ENCODE measurements at regions not wholly inside any gene's neighbourhood (a gene's known extent, or its start where the extent isn't known, plus 50 kb on each side); places are given as distances from the start of the nearest gene placed in this dataset.

GRCh38 chr18:24593401-24593800, 133.0 kb downstream of the HRH4 start:
- CTCF ChIA-PET = no interaction called here
- DNase-seq = no peak
- TF ChIP-seq CTCF (IDR thresholded peaks at IDR 0.05) = no peak
- no peak for ATAC-seq (ENCODE audit: low read depth)
- Mint-ChIP-seq H3K9me3 (no peaks in the 10 kb centered on the region), H3K4me1 (no peaks in the 10 kb centered on the region), H3K27me3 (peaks cover 6% of the 10 kb centered on the region), H3K27ac (no peak overlapping the region), H3K36me3 (ENCODE audit: low read depth) (no peaks in the 10 kb centered on the region), H3K4me3 (no peak overlapping the region)
- POLR2A ChIA-PET = no interaction called here
- intact Hi-C loops (cut with micrococcal nuclease) = no loop called here

GRCh38 chr18:24593886-24594285, 133.4 kb downstream of the HRH4 start:
- Mint-ChIP-seq H3K36me3 (ENCODE audit: low read depth) (no peaks in the 10 kb centered on the region), H3K9me3 (no peaks in the 10 kb centered on the region), H3K27ac (no peak overlapping the region), H3K27me3 (peaks cover 10% of the 10 kb centered on the region), H3K4me3 (no peak overlapping the region), H3K4me1 (no peaks in the 10 kb centered on the region)
- ChIA-PET POLR2A (no interaction called here), CTCF (no interaction called here)
- ATAC-seq (ENCODE audit: low read depth) (no peak), DNase-seq (no peak)
- no peak for TF ChIP-seq CTCF (IDR thresholded peaks at IDR 0.05)
- intact Hi-C loops (cut with micrococcal nuclease) = no loop called here

GRCh38 chr18:24595561-24596031, 135.2 kb downstream of the HRH4 start:
- no peak overlapping the region for H3K27ac Mint-ChIP-seq

GRCh38 chr18:24600076-24600654, 139.7 kb downstream of the HRH4 start:
- ChIA-PET POLR2A (no interaction called here), CTCF (interaction anchor here (0.9 kb wide), 1 partner anchor 9 kb away, joined by 3 read pairs; no protein-coding TSS in a partner anchor)
- Mint-ChIP-seq H3K9me3 (no peaks in the 10 kb centered on the region), H3K36me3 (ENCODE audit: low read depth) (no peaks in the 10 kb centered on the region), H3K4me3 (no peak overlapping the region), H3K4me1 (no peaks in the 10 kb centered on the region), H3K27me3 (peaks cover 10% of the 10 kb centered on the region), H3K27ac (no peak overlapping the region)
- ATAC-seq (ENCODE audit: low read depth) (no peak), DNase-seq (no peak)
- intact Hi-C loops (cut with micrococcal nuclease) = loop anchor here (10.0 kb wide), 1 partner anchor 125 kb away; no protein-coding TSS in a partner anchor
- no peak for TF ChIP-seq CTCF (IDR thresholded peaks at IDR 0.05)

More at GRCh38 chr18:24595561-24596031, 135.2 kb downstream of the HRH4 start:
- DNase-seq = no peak
- no peak for TF ChIP-seq CTCF (IDR thresholded peaks at IDR 0.05)
- H3K9me3 Mint-ChIP-seq = no peaks in the 10 kb centered on the region
- H3K4me3 Mint-ChIP-seq = no peak overlapping the region
- no peak for ATAC-seq (ENCODE audit: low read depth)
- peaks cover 10% of the 10 kb centered on the region for H3K27me3 Mint-ChIP-seq
- ChIA-PET POLR2A (no interaction called here), CTCF (no interaction called here)
- no peaks in the 10 kb centered on the region for H3K36me3 Mint-ChIP-seq (ENCODE audit: low read depth)
- H3K4me1 Mint-ChIP-seq = no peaks in the 10 kb centered on the region
- intact Hi-C loops (cut with micrococcal nuclease) = loop anchor here (5.0 kb wide), 1 partner anchor 1237 kb away; no protein-coding TSS in a partner anchor

DNA sequence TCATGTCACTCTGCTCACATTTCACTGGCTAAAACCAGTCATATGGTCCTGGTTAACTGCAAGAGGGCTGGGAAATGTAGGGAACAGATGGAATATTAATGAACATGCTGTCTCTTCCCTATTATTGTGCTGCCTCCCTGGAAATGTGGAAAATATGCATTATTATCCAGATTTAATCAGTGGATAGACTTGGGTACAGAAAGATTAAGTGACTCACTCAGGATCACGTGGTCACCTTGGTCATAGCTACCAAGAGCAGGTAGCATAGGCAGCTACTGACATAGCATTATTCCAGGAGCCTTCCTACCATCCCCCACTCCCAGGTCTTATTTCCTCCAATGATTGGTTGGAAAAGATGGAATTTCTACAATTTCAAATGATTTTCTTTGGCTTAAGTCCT, 141.1 kb downstream of the HRH4 start:
- H3K9me3 Mint-ChIP-seq = no peaks in the 10 kb centered on the region
- intact Hi-C loops (cut with micrococcal nuclease) = loop anchor here (10.0 kb wide), 1 partner anchor 123 kb away; no protein-coding TSS in a partner anchor
- H3K4me3 Mint-ChIP-seq = no peak overlapping the region
- peaks cover 10% of the 10 kb centered on the region for H3K27me3 Mint-ChIP-seq
- H3K4me1 Mint-ChIP-seq = no peaks in the 10 kb centered on the region
- ATAC-seq (ENCODE audit: low read depth) (no peak), DNase-seq (no peak)
- ChIA-PET CTCF (interaction anchor here (0.6 kb wide), 1 partner anchor 1294 kb away, joined by 4 read pairs; no protein-coding TSS in a partner anchor), POLR2A (no interaction called here)
- TF ChIP-seq CTCF (IDR thresholded peaks at IDR 0.05) = no peak
- no peaks in the 10 kb centered on the region for H3K36me3 Mint-ChIP-seq (ENCODE audit: low read depth)
- H3K27ac Mint-ChIP-seq = no peak overlapping the region

All from activated B cell treated with CpG ODN at 0.5 μM for 24 hours (primary cell).